ENCODE measurements at regions not wholly inside any gene's neighbourhood (a gene's known extent, or its start where the extent isn't known, plus 50 kb on each side); places are given as distances from the start of the nearest gene placed in this dataset.

- no peak overlapping the region for H3K9ac ChIP-seq
These were observed 171.5 kb downstream of the KATNAL1 start for GRCh38 chr13:30135868-30136267.

GRCh38 chr13:30135351-30135750 is 172.0 kb downstream of the KATNAL1 start:
- Histone ChIP-seq H3K9ac (no peak overlapping the region), H3K9me2 (no peaks in the 10 kb centered on the region), H2AFZ (ENCODE audit: low read depth) (no peak overlapping the region), H3F3A (replicated peaks; ENCODE audit: insufficient read depth) (no peaks in the 10 kb centered on the region), H4K20me1 (ENCODE audit: insufficient read depth) (no peaks in the 10 kb centered on the region), H3K27ac (ENCODE audit: low read depth in 2 of 2, low read length in 1 of 2) (no peak overlapping the region), H3K36me3 (replicated peaks in 1 of 2; ENCODE audit: control insufficient read depth in 1 of 2, insufficient read depth in 2 of 2, low read length in 1 of 2) (no peaks in the 10 kb centered on the region), H3K79me2 (ENCODE audit: insufficient read depth) (no peaks in the 10 kb centered on the region), H3K27me3 (ENCODE audit: insufficient read depth) (no peaks in the 10 kb centered on the region), H3K4me2 (no peak overlapping the region), H3K9me3 (no peaks in the 10 kb centered on the region), H3K4me3 (ENCODE audit: low read depth in 2 of 2, low read length in 1 of 2) (no peak overlapping the region), H3K4me1 (ENCODE audit: control insufficient read depth in 1 of 2, insufficient read depth in 2 of 2, low read depth in 1 of 2, low read length in 1 of 2) (peaks cover 0 to 15% of the 10 kb centered on the region in 2 experiments; a peak in 2 of 4 replicates)
- 67% methylated on average over 3 of the region's 7 CpGs for WGBS (ENCODE audit: low lambda C conversion rate)
- no peak for TF ChIP-seq ELF1 (IDR thresholded peaks at IDR 0.05)
- TF ChIP-seq CTCF (IDR thresholded peaks at IDR 0.05) = no peak
- DNase-seq = no peak
- ChIA-PET CTCF (interaction anchor here (0.7 to 1.1 kb wide), 3 partner anchors 327 to 911 kb away, joined by 3 read pairs; no protein-coding TSS in a partner anchor), POLR2A (no interaction called here)

More at GRCh38 chr13:30135868-30136267, 171.5 kb downstream of the KATNAL1 start:
- Histone ChIP-seq H3F3A (replicated peaks; ENCODE audit: insufficient read depth) (no peaks in the 10 kb centered on the region), H3K27ac (ENCODE audit: low read depth in 2 of 2, low read length in 1 of 2) (no peak overlapping the region), H2AFZ (ENCODE audit: low read depth) (no peak overlapping the region), H4K20me1 (ENCODE audit: insufficient read depth) (no peaks in the 10 kb centered on the region), H3K9me2 (no peaks in the 10 kb centered on the region), H3K4me3 (ENCODE audit: low read depth in 2 of 2, low read length in 1 of 2) (no peak overlapping the region), H3K36me3 (replicated peaks in 1 of 2; ENCODE audit: control insufficient read depth in 1 of 2, insufficient read depth in 2 of 2, low read length in 1 of 2) (no peaks in the 10 kb centered on the region), H3K4me2 (no peak overlapping the region), H3K4me1 (ENCODE audit: control insufficient read depth in 1 of 2, insufficient read depth in 2 of 2, low read depth in 1 of 2, low read length in 1 of 2) (peaks cover 0 to 15% of the 10 kb centered on the region in 2 experiments; a peak in 2 of 4 replicates), H3K9me3 (no peaks in the 10 kb centered on the region), H3K79me2 (ENCODE audit: insufficient read depth) (no peaks in the 10 kb centered on the region), H3K27me3 (ENCODE audit: insufficient read depth) (no peaks in the 10 kb centered on the region)
- 89% methylated on average over 5 of the region's 5 CpGs for WGBS (ENCODE audit: low lambda C conversion rate)
- TF ChIP-seq TCF12 (IDR thresholded peaks at IDR 0.05) (no peak), USF1 (IDR thresholded peaks at IDR 0.05; ENCODE audit: borderline replicate concordance, low read depth) (no peak), MXI1 (IDR thresholded peaks at IDR 0.05; ENCODE audit: low read depth, low read length) (no peak), FOSL2 (IDR thresholded peaks at IDR 0.05; ENCODE audit: borderline replicate concordance, low read depth) (no peak)
- no peak for DNase-seq
- ChIA-PET POLR2A (no interaction called here), CTCF (interaction anchor here (0.7 to 1.1 kb wide), 3 partner anchors 326 to 910 kb away, joined by 3 read pairs; no protein-coding TSS in a partner anchor)

GRCh38 chr13:30134578-30134977 is 172.8 kb downstream of the KATNAL1 start:
- POLR2A ChIA-PET = no interaction called here
- H3F3A ChIP-seq (replicated peaks; ENCODE audit: insufficient read depth) = no peaks in the 10 kb centered on the region
- no peak overlapping the region for H3K27ac ChIP-seq (ENCODE audit: low read depth in 2 of 2, low read length in 1 of 2)
- no peak overlapping the region for H2AFZ ChIP-seq (ENCODE audit: low read depth)
- no peaks in the 10 kb centered on the region for H4K20me1 ChIP-seq (ENCODE audit: insufficient read depth)
- no peak for DNase-seq
- H3K4me1 ChIP-seq (ENCODE audit: control insufficient read depth in 1 of 2, insufficient read depth in 2 of 2, low read depth in 1 of 2, low read length in 1 of 2) = peaks cover 0 to 15% of the 10 kb centered on the region in 2 experiments; a peak in 2 of 4 replicates
- no peaks in the 10 kb centered on the region for H3K27me3 ChIP-seq (ENCODE audit: insufficient read depth)
- H3K79me2 ChIP-seq (ENCODE audit: insufficient read depth) = no peaks in the 10 kb centered on the region
- H3K4me3 ChIP-seq (ENCODE audit: low read depth in 2 of 2, low read length in 1 of 2) = no peak overlapping the region
- WGBS (ENCODE audit: low lambda C conversion rate) = 79% methylated on average over 2 of the region's 2 CpGs
- no peak overlapping the region for H3K4me2 ChIP-seq
- H3K9ac ChIP-seq = no peak overlapping the region
- CTCF ChIA-PET = interaction anchor here (0.5 to 5.2 kb wide), 4 partner anchors 9 to 983 kb away, joined by 3 to 74 read pairs (median 4); no protein-coding TSS in a partner anchor
- no peaks in the 10 kb centered on the region for H3K9me3 ChIP-seq
- no peaks in the 10 kb centered on the region for H3K9me2 ChIP-seq
- no peaks in the 10 kb centered on the region for H3K36me3 ChIP-seq (replicated peaks in 1 of 2; ENCODE audit: control insufficient read depth in 1 of 2, insufficient read depth in 2 of 2, low read length in 1 of 2)
- TF ChIP-seq CHD2 (IDR thresholded peaks at IDR 0.05; ENCODE audit: low read length, partially characterized antibody) (no peak), USF2 (IDR thresholded peaks at IDR 0.05; ENCODE audit: borderline replicate concordance, low read depth, low read length) (no peak), TCF12 (IDR thresholded peaks at IDR 0.05) (no peak), FOSL2 (IDR thresholded peaks at IDR 0.05; ENCODE audit: borderline replicate concordance, low read depth) (no peak), NFIC (IDR thresholded peaks at IDR 0.05; ENCODE audit: borderline replicate concordance) (no peak), GABPA (IDR thresholded peaks at IDR 0.05; ENCODE audit: low read depth) (no peak), MXI1 (IDR thresholded peaks at IDR 0.05; ENCODE audit: low read depth, low read length) (no peak), FOXM1 (IDR thresholded peaks at IDR 0.05; ENCODE audit: low read depth) (no peak), REST (IDR thresholded peaks at IDR 0.05; ENCODE audit: low read depth, low read length) (no peak), RCOR1 (IDR thresholded peaks at IDR 0.05; ENCODE audit: low read length) (no peak), POLR2AphosphoS5 (IDR thresholded peaks at IDR 0.05; ENCODE audit: low read depth, low read length) (no peak), EP300 (IDR thresholded peaks at IDR 0.05; ENCODE audit: borderline replicate concordance in 1 of 2, low read depth in 1 of 2, low read length in 1 of 2) (no peak)

Measured in SK-N-SH (cell line).